Stimulated activated memory B cell treated with anti-CD40 and anti-IgM and Interleukin-4, amounts not matched to agents 10 μg/mL and 1 μg/mL and 100 μg/mL, for 72 hours (primary cell): ENCODE measurements at regions not wholly inside any gene's neighbourhood (a gene's known extent, or its start where the extent isn't known, plus 50 kb on each side); places are given as distances from the start of the nearest gene placed in this dataset.

ENCODE experiments used
- ATAC-seq: fragments of 150-1000 bp; cut with Tn5 transposase; 2 replicates; pipeline ENCODE4 v1.10.0; 2021
- H3K27ac Mint-ChIP-seq: one replicate; pipeline ENCODE4 v1.8.0; 2022; ENCODE audit warnings: mild to moderate bottlenecking, mixed read lengths
- H3K27me3 Mint-ChIP-seq: one replicate; pipeline ENCODE4 v1.8.0; 2022; ENCODE audit warnings: mixed read lengths
- H3K36me3 Mint-ChIP-seq: one replicate; pipeline ENCODE4 v1.8.0; 2022; ENCODE audit warnings: mixed read lengths
- H3K4me1 Mint-ChIP-seq: one replicate; pipeline ENCODE4 v1.8.0; 2022; ENCODE audit warnings: mixed read lengths
- H3K4me3 Mint-ChIP-seq: one replicate; pipeline ENCODE4 v1.8.0; 2022; ENCODE audit warnings: mild to moderate bottlenecking, moderate library complexity, mixed read lengths
- H3K9me3 Mint-ChIP-seq: one replicate; pipeline ENCODE4 v1.8.0; 2022; ENCODE audit warnings: mixed read lengths

GRCh38 chr4:157616741-157617472, 396.4 kb downstream of the GRIA2 start:
- H3K27me3 Mint-ChIP-seq: no peaks in the 10 kb centered on the region
- H3K27ac Mint-ChIP-seq: no peak overlapping the region
- no peaks in the 10 kb centered on the region for H3K9me3 Mint-ChIP-seq
- no peaks in the 10 kb centered on the region for H3K36me3 Mint-ChIP-seq
- no peaks in the 10 kb centered on the region for H3K4me1 Mint-ChIP-seq
- no peak for ATAC-seq
- no peak overlapping the region for H3K4me3 Mint-ChIP-seq

GRCh38 chr4:157607996-157608395, 387.5 kb downstream of the GRIA2 start:
- no peak for ATAC-seq
- Mint-ChIP-seq H3K4me1 (no peaks in the 10 kb centered on the region), H3K9me3 (peaks cover 6% of the 10 kb centered on the region), H3K36me3 (no peaks in the 10 kb centered on the region), H3K27ac (no peak overlapping the region), H3K4me3 (no peak overlapping the region), H3K27me3 (no peaks in the 10 kb centered on the region)

- ATAC-seq: no peak
- Mint-ChIP-seq H3K27ac (no peak overlapping the region), H3K4me1 (no peaks in the 10 kb centered on the region)
Measured at GRCh38 chr4:157600583-157600982, 380.1 kb downstream of the GRIA2 start.

GRCh38 chr4:157591245-157591644, 370.7 kb downstream of the GRIA2 start:
- no peaks in the 10 kb centered on the region for H3K36me3 Mint-ChIP-seq
- H3K9me3 Mint-ChIP-seq: no peaks in the 10 kb centered on the region
- H3K4me1 Mint-ChIP-seq: no peaks in the 10 kb centered on the region
- H3K27me3 Mint-ChIP-seq: no peaks in the 10 kb centered on the region
- ATAC-seq: no peak
- H3K4me3 Mint-ChIP-seq: no peak overlapping the region
- no peak overlapping the region for H3K27ac Mint-ChIP-seq

More at GRCh38 chr4:157600583-157600982, 380.1 kb downstream of the GRIA2 start:
- Mint-ChIP-seq H3K27me3 (no peaks in the 10 kb centered on the region), H3K9me3 (peaks cover 6% of the 10 kb centered on the region), H3K36me3 (no peaks in the 10 kb centered on the region), H3K4me3 (no peak overlapping the region)

- no peaks in the 10 kb centered on the region for H3K4me1 Mint-ChIP-seq
- no peaks in the 10 kb centered on the region for H3K36me3 Mint-ChIP-seq
- H3K9me3 Mint-ChIP-seq: no peaks in the 10 kb centered on the region
- no peak for ATAC-seq
- no peak overlapping the region for H3K4me3 Mint-ChIP-seq
- no peaks in the 10 kb centered on the region for H3K27me3 Mint-ChIP-seq
- no peak overlapping the region for H3K27ac Mint-ChIP-seq
Measured at GRCh38 chr4:157590679-157591078, 370.2 kb downstream of the GRIA2 start.

- Mint-ChIP-seq H3K4me3 (no peak overlapping the region), H3K4me1 (no peaks in the 10 kb centered on the region), H3K9me3 (no peaks in the 10 kb centered on the region), H3K27me3 (no peaks in the 10 kb centered on the region), H3K27ac (no peak overlapping the region), H3K36me3 (no peaks in the 10 kb centered on the region)
- ATAC-seq: no peak
Measured at GRCh38 chr4:157587681-157588423, 367.3 kb downstream of the GRIA2 start.

- no peak for ATAC-seq
- Mint-ChIP-seq H3K27me3 (no peaks in the 10 kb centered on the region), H3K27ac (no peak overlapping the region), H3K4me3 (no peak overlapping the region), H3K36me3 (no peaks in the 10 kb centered on the region), H3K4me1 (no peaks in the 10 kb centered on the region), H3K9me3 (peaks cover 4% of the 10 kb centered on the region)
Measured at GRCh38 chr4:157582141-157582540, 361.6 kb downstream of the GRIA2 start.

- Mint-ChIP-seq H3K4me3 (no peak overlapping the region), H3K9me3 (peaks cover 5% of the 10 kb centered on the region), H3K4me1 (no peaks in the 10 kb centered on the region), H3K36me3 (no peaks in the 10 kb centered on the region), H3K27ac (no peak overlapping the region), H3K27me3 (no peaks in the 10 kb centered on the region)
- ATAC-seq: no peak
Measured at GRCh38 chr4:157576671-157577217, 356.2 kb downstream of the GRIA2 start.

- Mint-ChIP-seq H3K36me3 (no peaks in the 10 kb centered on the region), H3K4me3 (no peak overlapping the region), H3K27ac (no peak overlapping the region), H3K4me1 (no peaks in the 10 kb centered on the region), H3K9me3 (peaks cover 5% of the 10 kb centered on the region), H3K27me3 (no peaks in the 10 kb centered on the region)
- ATAC-seq: peak; percentile 12
Measured at GRCh38 chr4:157575339-157575738, 354.8 kb downstream of the GRIA2 start.

- Mint-ChIP-seq H3K4me1 (no peaks in the 10 kb centered on the region), H3K27me3 (no peaks in the 10 kb centered on the region), H3K36me3 (no peaks in the 10 kb centered on the region), H3K9me3 (peaks cover 5% of the 10 kb centered on the region), H3K4me3 (no peak overlapping the region), H3K27ac (no peak overlapping the region)
- peak; percentile 36 for ATAC-seq
Measured at GRCh38 chr4:157574606-157575005, 354.1 kb downstream of the GRIA2 start.

- Mint-ChIP-seq H3K4me1 (no peaks in the 10 kb centered on the region), H3K4me3 (no peak overlapping the region), H3K27me3 (no peaks in the 10 kb centered on the region), H3K9me3 (peaks cover 5% of the 10 kb centered on the region), H3K27ac (no peak overlapping the region), H3K36me3 (no peaks in the 10 kb centered on the region)
- no peak for ATAC-seq
Measured at GRCh38 chr4:157572951-157573350, 352.4 kb downstream of the GRIA2 start.

- Mint-ChIP-seq H3K27ac (no peak overlapping the region), H3K4me1 (no peaks in the 10 kb centered on the region), H3K27me3 (no peaks in the 10 kb centered on the region), H3K36me3 (no peaks in the 10 kb centered on the region), H3K4me3 (no peak overlapping the region), H3K9me3 (peaks cover 5% of the 10 kb centered on the region)
- ATAC-seq: no peak
Measured at GRCh38 chr4:157572284-157572683, 351.8 kb downstream of the GRIA2 start.

GRCh38 chr4:157564771-157565170, 344.2 kb downstream of the GRIA2 start:
- no peaks in the 10 kb centered on the region for H3K36me3 Mint-ChIP-seq
- no peaks in the 10 kb centered on the region for H3K4me1 Mint-ChIP-seq
- H3K27ac Mint-ChIP-seq: no peak overlapping the region
- H3K9me3 Mint-ChIP-seq: no peaks in the 10 kb centered on the region
- no peak for ATAC-seq
- no peak overlapping the region for H3K4me3 Mint-ChIP-seq
- H3K27me3 Mint-ChIP-seq: no peaks in the 10 kb centered on the region

GRCh38 chr4:157564218-157564617, 343.7 kb downstream of the GRIA2 start:
- H3K4me3 Mint-ChIP-seq: no peak overlapping the region
- ATAC-seq: no peak
- H3K9me3 Mint-ChIP-seq: no peaks in the 10 kb centered on the region
- no peaks in the 10 kb centered on the region for H3K27me3 Mint-ChIP-seq
- no peaks in the 10 kb centered on the region for H3K4me1 Mint-ChIP-seq
- no peak overlapping the region for H3K27ac Mint-ChIP-seq
- no peaks in the 10 kb centered on the region for H3K36me3 Mint-ChIP-seq

- H3K27me3 Mint-ChIP-seq: no peaks in the 10 kb centered on the region
- ATAC-seq: no peak
- no peaks in the 10 kb centered on the region for H3K4me1 Mint-ChIP-seq
- no peak overlapping the region for H3K4me3 Mint-ChIP-seq
- H3K9me3 Mint-ChIP-seq: no peaks in the 10 kb centered on the region
- H3K36me3 Mint-ChIP-seq: no peaks in the 10 kb centered on the region
- H3K27ac Mint-ChIP-seq: no peak overlapping the region
Measured at GRCh38 chr4:157558016-157558415, 337.5 kb downstream of the GRIA2 start.

- Mint-ChIP-seq H3K27ac (no peak overlapping the region), H3K4me1 (no peaks in the 10 kb centered on the region), H3K9me3 (peaks cover 6% of the 10 kb centered on the region), H3K27me3 (no peaks in the 10 kb centered on the region), H3K4me3 (no peak overlapping the region), H3K36me3 (no peaks in the 10 kb centered on the region)
- no peak for ATAC-seq
Measured at GRCh38 chr4:157550028-157550427, 329.5 kb downstream of the GRIA2 start.
